ENCODE measurements at regions not wholly inside any gene's neighbourhood (a gene's known extent, or its start where the extent isn't known, plus 50 kb on each side); places are given as distances from the start of the nearest gene placed in this dataset.

DNA sequence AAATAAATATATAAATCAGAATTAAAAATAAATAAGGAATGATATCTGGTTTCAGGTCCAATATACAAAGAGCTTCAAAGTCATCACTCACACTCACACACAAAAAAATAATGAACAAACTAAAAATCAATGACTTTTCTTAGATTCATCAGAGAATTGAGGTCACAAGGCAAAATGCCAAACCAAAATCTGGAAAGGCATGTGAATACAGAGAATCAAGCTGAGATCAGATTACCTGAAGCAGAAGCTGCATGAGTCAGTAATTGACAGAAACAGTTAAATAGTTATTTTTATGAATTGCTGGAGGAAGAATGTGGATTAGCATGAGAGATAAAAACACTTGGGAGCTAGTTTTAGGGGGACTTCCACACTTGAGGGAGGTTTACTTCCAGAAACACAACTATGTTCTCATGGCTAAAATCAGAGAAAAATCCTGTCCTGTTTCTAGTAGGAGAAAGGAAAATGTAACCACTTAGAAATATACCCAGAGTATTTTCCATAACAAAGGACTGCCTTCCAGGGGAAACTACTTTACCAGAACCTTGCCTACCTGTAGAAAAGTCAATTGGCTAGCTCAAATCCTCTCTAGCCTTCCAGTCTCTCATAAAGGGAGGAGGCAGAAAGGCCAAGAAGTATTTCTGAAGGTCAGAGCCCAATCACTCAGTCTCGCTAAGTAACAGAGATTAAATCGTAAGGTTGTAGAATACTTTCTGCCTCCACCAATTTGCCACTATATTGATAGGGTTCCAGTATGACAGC, 536.6 kb upstream of the NR5A2 start:
- TF ChIP-seq EZH2 (IDR thresholded peaks at IDR 0.05; ENCODE audit: borderline replicate concordance, low read length): no peak
- TF ChIP-seq, protein P1, sequence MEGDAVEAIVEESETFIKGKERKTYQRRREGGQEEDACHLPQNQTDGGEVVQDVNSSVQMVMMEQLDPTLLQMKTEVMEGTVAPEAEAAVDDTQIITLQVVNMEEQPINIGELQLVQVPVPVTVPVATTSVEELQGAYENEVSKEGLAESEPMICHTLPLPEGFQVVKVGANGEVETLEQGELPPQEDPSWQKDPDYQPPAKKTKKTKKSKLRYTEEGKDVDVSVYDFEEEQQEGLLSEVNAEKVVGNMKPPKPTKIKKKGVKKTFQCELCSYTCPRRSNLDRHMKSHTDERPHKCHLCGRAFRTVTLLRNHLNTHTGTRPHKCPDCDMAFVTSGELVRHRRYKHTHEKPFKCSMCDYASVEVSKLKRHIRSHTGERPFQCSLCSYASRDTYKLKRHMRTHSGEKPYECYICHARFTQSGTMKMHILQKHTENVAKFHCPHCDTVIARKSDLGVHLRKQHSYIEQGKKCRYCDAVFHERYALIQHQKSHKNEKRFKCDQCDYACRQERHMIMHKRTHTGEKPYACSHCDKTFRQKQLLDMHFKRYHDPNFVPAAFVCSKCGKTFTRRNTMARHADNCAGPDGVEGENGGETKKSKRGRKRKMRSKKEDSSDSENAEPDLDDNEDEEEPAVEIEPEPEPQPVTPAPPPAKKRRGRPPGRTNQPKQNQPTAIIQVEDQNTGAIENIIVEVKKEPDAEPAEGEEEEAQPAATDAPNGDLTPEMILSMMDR (IDR thresholded peaks at IDR 0.05; ENCODE audit: low read length): no peak

Measured in OCI-LY1 (cell line).